ENCODE measurements at regions not wholly inside any gene's neighbourhood (a gene's known extent, or its start where the extent isn't known, plus 50 kb on each side); places are given as distances from the start of the nearest gene placed in this dataset.

DNA sequence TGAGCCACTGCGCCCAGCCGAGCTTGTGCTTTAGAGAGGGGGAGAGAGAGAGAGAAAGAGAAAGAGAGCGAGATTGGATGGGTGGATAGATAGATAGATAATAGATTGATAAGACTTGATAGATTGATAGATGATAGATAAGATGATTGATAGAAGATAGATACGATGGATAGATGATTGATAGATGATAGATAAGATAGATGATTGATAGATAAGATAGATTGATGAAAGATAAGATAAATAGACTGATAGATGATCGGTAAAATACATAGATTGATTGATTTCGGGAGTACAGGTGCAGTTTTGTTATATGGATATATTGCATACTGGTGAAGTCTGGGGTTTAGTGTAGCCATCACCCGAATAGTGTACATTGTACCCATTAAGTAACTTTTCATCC lies 65.9 kb downstream of the SPRING1 start:
- TF ChIP-seq, protein P1, sequence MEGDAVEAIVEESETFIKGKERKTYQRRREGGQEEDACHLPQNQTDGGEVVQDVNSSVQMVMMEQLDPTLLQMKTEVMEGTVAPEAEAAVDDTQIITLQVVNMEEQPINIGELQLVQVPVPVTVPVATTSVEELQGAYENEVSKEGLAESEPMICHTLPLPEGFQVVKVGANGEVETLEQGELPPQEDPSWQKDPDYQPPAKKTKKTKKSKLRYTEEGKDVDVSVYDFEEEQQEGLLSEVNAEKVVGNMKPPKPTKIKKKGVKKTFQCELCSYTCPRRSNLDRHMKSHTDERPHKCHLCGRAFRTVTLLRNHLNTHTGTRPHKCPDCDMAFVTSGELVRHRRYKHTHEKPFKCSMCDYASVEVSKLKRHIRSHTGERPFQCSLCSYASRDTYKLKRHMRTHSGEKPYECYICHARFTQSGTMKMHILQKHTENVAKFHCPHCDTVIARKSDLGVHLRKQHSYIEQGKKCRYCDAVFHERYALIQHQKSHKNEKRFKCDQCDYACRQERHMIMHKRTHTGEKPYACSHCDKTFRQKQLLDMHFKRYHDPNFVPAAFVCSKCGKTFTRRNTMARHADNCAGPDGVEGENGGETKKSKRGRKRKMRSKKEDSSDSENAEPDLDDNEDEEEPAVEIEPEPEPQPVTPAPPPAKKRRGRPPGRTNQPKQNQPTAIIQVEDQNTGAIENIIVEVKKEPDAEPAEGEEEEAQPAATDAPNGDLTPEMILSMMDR (IDR thresholded peaks at IDR 0.05), result no peak
- no peak for TF ChIP-seq POLR2A (IDR thresholded peaks at IDR 0.05)
- TF ChIP-seq EP300 (IDR thresholded peaks at IDR 0.05), result no peak

Data from tibial nerve (tissue), 4 donors.